RWPE1 (cell line): ENCODE measurements at regions not wholly inside any gene's neighbourhood (a gene's known extent, or its start where the extent isn't known, plus 50 kb on each side); places are given as distances from the start of the nearest gene placed in this dataset.

Experiments used
- CTCF ChIA-PET: fragments of 350-600 bp; sonication (Branson Sonifier 250); formaldehyde crosslinking; extraction: SDS; loops from one replicate; lab custom pipeline; 2021; lab: Yijun Ruan, JAX
- POLR2A ChIA-PET: fragments of 400-600 bp; formaldehyde crosslinking; extraction: SDS; loops from one replicate; lab custom pipeline; 2020; ENCODE audit warnings: antibody characterized with exemption; ENCODE audit not compliant: low non-redundant PET; lab: Yijun Ruan, JAX
- DNase-seq: peaks from one replicate; pipeline ENCODE4 v3.0.0; 2012; ENCODE audit warnings: low spot score
- H3K27ac ChIP-seq: fragments of 450-650 bp; 2 replicates; pipeline ENCODE4 v1.5.1; 2017
- TF ChIP-seq, protein P1 (sequence below): fragments of 450-650 bp; conservative IDR thresholded peaks from 2 replicates; pipeline ENCODE4 v1.5.1; 2017; ENCODE audit warnings: low read depth, mild to moderate bottlenecking

DNA sequence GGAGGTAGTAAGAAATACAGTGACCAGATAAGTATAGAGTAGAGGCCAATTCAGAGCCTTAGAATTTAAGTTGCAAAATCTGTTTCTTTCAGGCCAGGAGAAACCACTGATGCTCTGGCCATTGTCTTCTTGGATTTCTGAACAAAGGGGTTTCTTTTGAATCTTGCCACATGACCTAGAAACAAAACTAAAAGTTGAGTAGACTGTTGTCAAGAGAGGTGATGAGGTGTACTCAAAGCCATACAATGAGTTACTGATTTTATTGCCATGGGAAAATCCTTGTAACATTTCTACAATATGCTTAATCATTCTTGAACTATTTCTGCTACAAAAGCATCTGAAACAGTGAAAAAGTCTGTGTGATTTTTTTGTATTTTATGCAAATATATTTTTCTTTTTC is 881.3 kb downstream of the CDH11 start:
- CTCF ChIA-PET = no interaction called here

DNA sequence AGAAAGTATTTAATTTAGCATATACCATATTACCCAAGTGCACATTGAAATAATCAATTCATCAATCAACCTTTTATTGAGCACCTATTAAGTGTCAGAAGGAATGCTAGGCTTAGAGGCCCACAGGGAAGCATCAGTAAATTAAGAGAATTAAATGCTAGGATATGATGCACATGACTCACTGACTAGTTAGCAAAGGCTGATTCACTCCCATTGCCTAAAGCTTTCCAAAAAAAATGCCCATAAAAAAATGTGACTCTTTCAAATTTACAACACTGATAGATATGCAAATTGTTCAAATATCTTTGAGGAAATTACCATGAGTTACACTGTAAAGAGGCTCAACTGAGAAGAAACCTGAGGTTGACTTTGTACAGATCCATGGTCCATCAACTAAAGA is 883.3 kb downstream of the CDH11 start:
- peak; percentile 1 for DNase-seq
- H3K27ac ChIP-seq = no peak overlapping the region

More for the DNA sequence above, 881.3 kb downstream of the CDH11 start:
- TF ChIP-seq, protein P1, sequence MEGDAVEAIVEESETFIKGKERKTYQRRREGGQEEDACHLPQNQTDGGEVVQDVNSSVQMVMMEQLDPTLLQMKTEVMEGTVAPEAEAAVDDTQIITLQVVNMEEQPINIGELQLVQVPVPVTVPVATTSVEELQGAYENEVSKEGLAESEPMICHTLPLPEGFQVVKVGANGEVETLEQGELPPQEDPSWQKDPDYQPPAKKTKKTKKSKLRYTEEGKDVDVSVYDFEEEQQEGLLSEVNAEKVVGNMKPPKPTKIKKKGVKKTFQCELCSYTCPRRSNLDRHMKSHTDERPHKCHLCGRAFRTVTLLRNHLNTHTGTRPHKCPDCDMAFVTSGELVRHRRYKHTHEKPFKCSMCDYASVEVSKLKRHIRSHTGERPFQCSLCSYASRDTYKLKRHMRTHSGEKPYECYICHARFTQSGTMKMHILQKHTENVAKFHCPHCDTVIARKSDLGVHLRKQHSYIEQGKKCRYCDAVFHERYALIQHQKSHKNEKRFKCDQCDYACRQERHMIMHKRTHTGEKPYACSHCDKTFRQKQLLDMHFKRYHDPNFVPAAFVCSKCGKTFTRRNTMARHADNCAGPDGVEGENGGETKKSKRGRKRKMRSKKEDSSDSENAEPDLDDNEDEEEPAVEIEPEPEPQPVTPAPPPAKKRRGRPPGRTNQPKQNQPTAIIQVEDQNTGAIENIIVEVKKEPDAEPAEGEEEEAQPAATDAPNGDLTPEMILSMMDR = no peak
- no peak overlapping the region for H3K27ac ChIP-seq
- POLR2A ChIA-PET = no interaction called here
- no peak for DNase-seq

DNA sequence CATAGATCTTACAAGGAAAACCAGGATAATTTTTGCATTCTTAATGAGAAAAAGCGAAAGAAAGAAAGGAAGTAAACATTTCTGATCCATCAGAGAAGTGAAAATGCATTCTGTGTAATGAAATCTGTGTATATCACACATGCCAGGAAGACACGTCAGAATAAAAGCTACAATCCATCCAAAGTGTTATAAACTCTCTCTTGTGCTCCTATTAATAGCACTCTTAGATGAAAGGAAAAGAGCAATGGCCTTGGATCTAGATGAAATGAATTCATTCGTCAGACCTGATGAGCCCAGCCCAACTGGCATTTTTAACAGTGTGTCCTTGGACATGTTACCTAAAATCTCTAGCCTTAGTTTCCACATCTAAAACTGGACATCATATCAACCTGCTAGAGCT is 885.5 kb downstream of the CDH11 start:
- TF ChIP-seq, protein P1 = no peak
- ChIA-PET CTCF (no interaction called here), POLR2A (no interaction called here)
- DNase-seq = no peak
- no peak overlapping the region for H3K27ac ChIP-seq

More for the DNA sequence above, 883.3 kb downstream of the CDH11 start:
- TF ChIP-seq, protein P1 = no peak
- CTCF ChIA-PET = no interaction called here
- POLR2A ChIA-PET = no interaction called here

DNA sequence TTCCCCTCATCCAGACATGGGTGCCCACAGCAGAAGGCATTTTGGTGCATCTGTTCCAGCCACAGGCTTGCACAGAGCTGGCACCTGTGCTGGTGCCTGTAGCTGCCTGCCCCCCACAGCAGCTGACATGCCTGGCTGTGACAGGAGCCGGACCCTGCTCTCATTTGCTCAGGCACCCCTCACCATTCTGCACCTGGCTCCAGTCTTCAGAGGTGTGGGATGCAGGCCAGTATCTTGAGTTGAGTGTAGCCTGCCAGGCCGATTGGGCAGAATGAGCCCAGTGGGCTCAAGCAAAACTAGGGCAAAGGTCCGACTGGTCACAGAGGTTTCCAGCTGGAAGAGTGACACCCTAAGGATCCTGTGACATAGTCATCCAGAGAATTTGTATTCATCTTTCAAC is 887.7 kb downstream of the CDH11 start:
- POLR2A ChIA-PET = no interaction called here
- no peak overlapping the region for H3K27ac ChIP-seq
- CTCF ChIA-PET = no interaction called here
- TF ChIP-seq, protein P1 = no peak
- no peak for DNase-seq

DNA sequence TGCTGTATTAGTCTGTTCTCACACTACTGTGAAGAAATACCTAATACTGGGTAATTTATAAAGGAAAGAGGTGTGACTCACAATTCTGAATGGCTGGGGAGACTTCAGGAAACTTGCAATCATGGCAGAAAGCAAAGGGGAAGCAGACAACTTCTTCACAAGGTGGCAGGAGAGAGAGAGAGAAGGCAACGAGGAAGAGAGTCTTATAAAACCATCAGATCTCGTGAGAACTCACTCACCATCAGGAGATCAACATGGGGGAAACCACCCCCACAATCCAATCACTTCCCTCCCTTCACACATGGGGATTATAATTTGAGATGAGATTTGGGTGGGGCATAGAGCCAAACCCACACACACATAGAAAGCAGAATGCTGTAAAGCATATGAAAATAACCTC is 896.2 kb downstream of the CDH11 start:
- H3K27ac ChIP-seq = no peak overlapping the region
- CTCF ChIA-PET = no interaction called here
- DNase-seq = no peak
- POLR2A ChIA-PET = no interaction called here
- TF ChIP-seq, protein P1 = no peak

DNA sequence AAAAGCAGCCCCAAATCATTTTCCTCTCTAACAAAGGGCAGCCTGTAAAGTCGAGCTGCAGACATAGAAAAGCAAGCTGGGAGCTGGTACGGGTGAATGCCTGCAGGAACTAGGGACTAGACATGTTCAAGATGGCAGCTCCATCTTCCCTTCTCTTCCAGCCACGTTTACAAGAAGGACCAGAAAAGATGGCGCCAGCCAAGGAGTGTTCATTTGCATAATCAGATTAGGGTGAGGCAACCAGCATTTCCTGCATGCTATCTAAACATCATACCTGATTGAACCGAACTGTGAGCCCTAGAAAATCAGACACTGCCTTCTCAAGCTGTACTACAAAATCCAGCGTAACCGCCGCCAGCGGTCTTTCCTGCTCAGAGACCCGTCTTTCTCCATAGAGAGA is 896.8 kb downstream of the CDH11 start:
- TF ChIP-seq, protein P1 = no peak
- ChIA-PET CTCF (no interaction called here), POLR2A (no interaction called here)
- DNase-seq = no peak
- H3K27ac ChIP-seq = no peak overlapping the region
